Neuronal stem cell (in vitro differentiated cells): ENCODE measurements at regions not wholly inside any gene's neighbourhood (a gene's known extent, or its start where the extent isn't known, plus 50 kb on each side); places are given as distances from the start of the nearest gene placed in this dataset.
A peak's percentile ranks its signal among the peaks of the same experiment; 100 is the strongest.

Experiments
- DNase-seq: peaks from one replicate; pipeline ENCODE4 v3.0.0-alpha.2; 2013; ENCODE audit warnings: low spot score
- H2AFZ ChIP-seq: one replicate; pipeline ENCODE4 v1.6.1; 2013; ENCODE audit warnings: mild to moderate bottlenecking, low read length, inconsistent platforms
- H2AK5ac ChIP-seq: 2 replicates; pipeline ENCODE4 v1.6.1; 2013; ENCODE audit warnings: low read depth, mild to moderate bottlenecking, inconsistent platforms, low read length, moderate library complexity, mixed read lengths
- H2BK120ac ChIP-seq: 2 replicates; pipeline ENCODE4 v1.6.1; 2013; ENCODE audit warnings: low read depth, mild to moderate bottlenecking, inconsistent platforms, low read length, moderate library complexity, mixed read lengths
- H2BK12ac ChIP-seq: one replicate; pipeline ENCODE4 v1.6.1; 2013; ENCODE audit warnings: low read length, inconsistent platforms
- H2BK15ac ChIP-seq: 2 replicates; pipeline ENCODE4 v1.6.1; 2013; ENCODE audit warnings: mild to moderate bottlenecking, low read length, inconsistent platforms, mixed read lengths
- H2BK5ac ChIP-seq: one replicate; pipeline ENCODE4 v1.6.1; 2013; ENCODE audit warnings: inconsistent platforms, mild to moderate bottlenecking, low read length, moderate library complexity
- H3K14ac ChIP-seq: one replicate; pipeline ENCODE4 v1.6.1; 2013; ENCODE audit warnings: low read length, inconsistent platforms
- H3K18ac ChIP-seq: 2 replicates; pipeline ENCODE4 v1.6.1; 2013; ENCODE audit warnings: low read length, inconsistent platforms
- H3K23ac ChIP-seq: 2 replicates; pipeline ENCODE4 v1.6.1; 2013; ENCODE audit warnings: low read depth, mild to moderate bottlenecking, mixed read lengths, low read length, inconsistent platforms; ENCODE audit not compliant: poor library complexity
- H3K27ac ChIP-seq: replicated peaks from 3 replicates; pipeline ENCODE4 v1.5.1; 2013; ENCODE audit warnings: low read length, inconsistent platforms
- H3K27me3 ChIP-seq, 3 experiments: 2 replicates each; pipeline ENCODE4 v1.6.1; 2013; ENCODE audit warnings: low read length in 3 of 3, mild to moderate bottlenecking in 2 of 3, inconsistent platforms in 1 of 3, low read depth in 1 of 3, mixed read lengths in 1 of 3, moderate library complexity in 1 of 3; ENCODE audit not compliant: control insufficient read depth in 3 of 3, insufficient read depth in 3 of 3
- H3K36me3 ChIP-seq, 2 donors: replicated peaks in 1 of 2; 2 replicates each; pipeline ENCODE4 v1.6.1; 2013; ENCODE audit warnings: low read length in 2 of 2; ENCODE audit not compliant: control insufficient read depth in 2 of 2, insufficient read depth in 2 of 2
- H3K4ac ChIP-seq: 2 replicates; pipeline ENCODE4 v1.6.1; 2013; ENCODE audit warnings: inconsistent platforms, mild to moderate bottlenecking, low read length, moderate library complexity
- H3K4me1 ChIP-seq, 2 donors: 1 replicate in 1 of 2; 2 replicates in 1 of 2; pipeline ENCODE4 v1.6.1; 2013; ENCODE audit warnings: low read length in 2 of 2, low read depth in 1 of 2; ENCODE audit not compliant: control insufficient read depth in 2 of 2, insufficient read depth in 1 of 2
- H3K4me2 ChIP-seq: one replicate; pipeline ENCODE4 v1.6.1; 2013; ENCODE audit warnings: mild to moderate bottlenecking, low read length, inconsistent platforms; ENCODE audit not compliant: insufficient read depth, poor library complexity, severe bottlenecking
- H3K4me3 ChIP-seq, 2 donors: 2 replicates each; pipeline ENCODE4 v1.5.1; 2013; ENCODE audit warnings: low read length in 2 of 2, mild to moderate bottlenecking in 2 of 2, inconsistent platforms in 1 of 2, moderate library complexity in 1 of 2
- H3K79me1 ChIP-seq: one replicate; pipeline ENCODE4 v1.6.1; 2013; ENCODE audit warnings: low read depth, mild to moderate bottlenecking, inconsistent platforms, low read length, moderate library complexity
- H3K9ac ChIP-seq: one replicate; pipeline ENCODE4 v1.6.1; 2013; ENCODE audit warnings: mild to moderate bottlenecking, low read depth, low read length, inconsistent platforms; ENCODE audit not compliant: poor library complexity
- H3K9me3 ChIP-seq, 2 donors: replicated peaks in 1 of 2; 2 replicates each; pipeline versions ENCODE3 to v1.6.1; 2013; ENCODE audit warnings: low read length in 2 of 2, mild to moderate bottlenecking in 2 of 2, inconsistent platforms in 1 of 2, low read depth in 1 of 2, mixed read lengths in 1 of 2, moderate library complexity in 1 of 2; ENCODE audit not compliant: control insufficient read depth in 2 of 2, insufficient read depth in 1 of 2
- H4K8ac ChIP-seq: one replicate; pipeline ENCODE4 v1.6.1; 2013; ENCODE audit warnings: low read depth, mild to moderate bottlenecking, inconsistent platforms, low read length, moderate library complexity
- H4K91ac ChIP-seq: one replicate; pipeline ENCODE4 v1.6.1; 2013; ENCODE audit warnings: low read length, low read depth, mild to moderate bottlenecking, inconsistent platforms; ENCODE audit not compliant: poor library complexity
- WGBS, 2 donors: extraction: QIAGEN DNeasy Blood & Tissue Kit; methylation state at CpG; one replicate each; pipeline ENCODE4 v1.1.7; 2013; ENCODE audit warnings: missing lambda C conversion rate in 2 of 2, mixed read lengths in 1 of 2; ENCODE audit not compliant: insufficient read length in 2 of 2, insufficient replicate concordance in 1 of 2; ENCODE audit errors: extremely low coverage in 2 of 2; 5-methylcytosine and 5-hydroxymethylcytosine counted together

- Histone ChIP-seq H3K36me3 (no peaks in the 10 kb centered on the region), H3K23ac (no peak overlapping the region), H3K14ac (no peak overlapping the region), H3K4me3 (no peak overlapping the region), H3K9ac (no peak overlapping the region), H3K18ac (no peak overlapping the region), H2BK120ac (no peak overlapping the region), H3K4me1 (peaks cover 0 to 10% of the 10 kb centered on the region in 2 donors), H3K4me2 (no peak overlapping the region), H4K8ac (no peak overlapping the region), H2AFZ (peak overlapping the region; percentile 56), H2AK5ac (no peak overlapping the region), H3K27me3 (no peaks in the 10 kb centered on the region), H3K79me1 (no peaks in the 10 kb centered on the region), H3K27ac (no peak overlapping the region), H2BK5ac (no peak overlapping the region), H3K4ac (no peak overlapping the region), H3K9me3 (no peaks in the 10 kb centered on the region), H2BK15ac (no peak overlapping the region), H4K91ac (no peak overlapping the region), H2BK12ac (no peak overlapping the region)
- WGBS, 2 donors = no CpG with 5 or more reads among the region's 11 CpGs
- DNase-seq = peak; percentile 9
Observed at GRCh38 chr1:244964112-244964971, 100.0 kb upstream of the HNRNPU start.

GRCh38 chr1:244963231-244963826, 99.0 kb upstream of the HNRNPU start:
- H3K18ac ChIP-seq = no peak overlapping the region
- H4K8ac ChIP-seq = no peak overlapping the region
- no peak overlapping the region for H2AK5ac ChIP-seq
- H3K27me3 ChIP-seq = no peaks in the 10 kb centered on the region
- peaks cover 0 to 2% of the 10 kb centered on the region in 2 donors for H3K4me1 ChIP-seq
- H3K36me3 ChIP-seq = no peaks in the 10 kb centered on the region
- no peaks in the 10 kb centered on the region for H3K9me3 ChIP-seq
- no peak overlapping the region for H3K9ac ChIP-seq
- H4K91ac ChIP-seq = no peak overlapping the region
- H3K4me2 ChIP-seq = no peak overlapping the region
- no peak overlapping the region for H2AFZ ChIP-seq
- no CpG with 5 or more reads among the region's 7 CpGs for WGBS, 2 donors
- H3K27ac ChIP-seq = no peak overlapping the region
- no peak overlapping the region for H2BK15ac ChIP-seq
- no peak overlapping the region for H3K23ac ChIP-seq
- H3K4me3 ChIP-seq = no peak overlapping the region
- no peak for DNase-seq
- H2BK12ac ChIP-seq = no peak overlapping the region
- no peaks in the 10 kb centered on the region for H3K79me1 ChIP-seq
- H2BK5ac ChIP-seq = no peak overlapping the region
- no peak overlapping the region for H2BK120ac ChIP-seq
- H3K14ac ChIP-seq = no peak overlapping the region
- no peak overlapping the region for H3K4ac ChIP-seq

- no peak overlapping the region for H2BK5ac ChIP-seq
- H2AK5ac ChIP-seq = no peak overlapping the region
- no peak overlapping the region for H4K8ac ChIP-seq
- no peak overlapping the region for H2BK120ac ChIP-seq
- H3K4me3 ChIP-seq = no peak overlapping the region
- no peaks in the 10 kb centered on the region for H3K4me1 ChIP-seq
- no peaks in the 10 kb centered on the region for H3K79me1 ChIP-seq
- H2BK15ac ChIP-seq = no peak overlapping the region
- no peaks in the 10 kb centered on the region for H3K27me3 ChIP-seq
- H3K9me3 ChIP-seq = no peaks in the 10 kb centered on the region
- H3K27ac ChIP-seq = no peak overlapping the region
- no peak overlapping the region for H3K4ac ChIP-seq
- H3K23ac ChIP-seq = no peak overlapping the region
- no peak overlapping the region for H3K4me2 ChIP-seq
- DNase-seq = no peak
- no peak overlapping the region for H3K14ac ChIP-seq
- H2AFZ ChIP-seq = no peak overlapping the region
- H2BK12ac ChIP-seq = no peak overlapping the region
- H3K36me3 ChIP-seq = no peaks in the 10 kb centered on the region
- H3K9ac ChIP-seq = no peak overlapping the region
- no peak overlapping the region for H3K18ac ChIP-seq
- H4K91ac ChIP-seq = no peak overlapping the region
- WGBS, 2 donors = no CpG with 5 or more reads among the region's 3 CpGs
Observed at GRCh38 chr1:244962130-244962529, 97.8 kb upstream of the HNRNPU start.

- Histone ChIP-seq H3K4me2 (no peak overlapping the region), H2BK5ac (no peak overlapping the region), H3K9me3 (no peaks in the 10 kb centered on the region), H2AFZ (no peak overlapping the region), H3K18ac (no peak overlapping the region), H4K8ac (no peak overlapping the region), H3K4me1 (no peaks in the 10 kb centered on the region), H4K91ac (no peak overlapping the region), H3K23ac (no peak overlapping the region), H3K27me3 (no peaks in the 10 kb centered on the region), H2BK120ac (no peak overlapping the region), H3K79me1 (no peaks in the 10 kb centered on the region), H3K14ac (no peak overlapping the region), H2BK15ac (no peak overlapping the region), H3K4ac (no peak overlapping the region), H3K4me3 (no peak overlapping the region), H3K36me3 (no peaks in the 10 kb centered on the region), H3K9ac (no peak overlapping the region), H3K27ac (no peak overlapping the region), H2BK12ac (no peak overlapping the region), H2AK5ac (no peak overlapping the region)
- DNase-seq = no peak
- no CpG with 5 or more reads among the region's 4 CpGs for WGBS, 2 donors
Observed at GRCh38 chr1:244960904-244961303, 96.6 kb upstream of the HNRNPU start.
